HG03469 (cell line): ENCODE measurements at regions not wholly inside any gene's neighbourhood (a gene's known extent, or its start where the extent isn't known, plus 50 kb on each side); places are given as distances from the start of the nearest gene placed in this dataset.
"Not testable (repeated sequence)": the region's sequence is repeated elsewhere in the genome, so short reads cannot be mapped to it uniquely, and the experiment has no call there.

Source experiments
- ATAC-seq: cut with Tn5 transposase; IDR thresholded peaks from one replicate; pipeline ENCODE4 v1.9.1; 2021; ENCODE audit warnings: mild to moderate bottlenecking, moderate library complexity, moderate number of reproducible peaks; ENCODE audit not compliant: unreplicated experiment

DNA sequence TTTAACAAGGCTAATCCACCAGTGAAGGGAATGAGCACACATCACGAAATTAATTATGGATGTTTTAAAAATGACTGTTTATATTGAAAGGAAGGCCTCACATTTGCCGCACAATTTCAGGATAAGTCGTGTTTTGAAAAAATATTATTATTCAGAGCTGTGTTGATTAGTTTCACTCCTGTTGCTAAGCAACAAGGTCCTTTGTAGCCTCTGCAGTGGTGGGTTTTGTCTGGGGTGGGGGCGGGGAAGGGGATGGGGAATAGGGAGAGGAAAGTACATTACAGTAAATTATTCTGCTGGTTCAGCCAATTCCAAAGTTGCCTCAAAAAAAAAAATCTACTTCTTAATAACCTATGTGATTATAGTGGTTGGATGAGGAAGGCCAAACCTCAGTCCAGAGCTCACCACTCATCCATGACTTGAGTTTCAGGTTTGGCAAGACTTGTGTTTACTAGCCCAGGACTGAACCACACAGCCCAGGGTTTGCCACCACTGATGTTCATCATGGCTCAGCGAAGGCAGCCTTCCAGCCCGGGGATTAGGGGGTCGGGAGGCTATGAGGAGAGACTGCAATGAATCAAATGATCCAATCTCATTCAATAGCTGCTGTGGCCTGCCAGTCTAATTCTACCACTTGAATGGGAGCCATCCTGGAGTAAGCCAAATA lies 162.5 kb upstream of the ATP6AP2 start:
- ATAC-seq = no peak

DNA sequence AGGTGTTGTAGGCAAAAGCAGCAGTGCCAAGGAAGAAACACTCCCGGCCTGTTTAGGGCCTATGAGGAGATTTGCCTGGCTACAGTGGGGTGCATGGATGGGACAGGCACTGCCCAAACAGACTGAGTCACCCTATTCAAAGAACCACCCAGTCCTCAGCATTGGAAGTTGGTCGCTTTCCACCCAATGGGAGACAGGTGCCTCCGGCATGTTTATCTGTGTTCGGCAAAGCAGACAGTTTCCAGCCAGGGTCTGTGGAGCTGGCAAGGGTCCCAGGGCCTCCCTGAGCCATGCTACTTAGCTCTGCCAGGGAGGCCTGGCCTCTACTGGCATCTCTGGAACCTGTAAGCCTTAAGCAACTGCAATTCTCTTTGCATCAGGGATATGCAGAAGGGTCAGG lies 165.1 kb upstream of the ATP6AP2 start:
- no peak for ATAC-seq

- no peak for ATAC-seq
Observed at GRCh38 chrX:40414335-40414734, 166.4 kb upstream of the ATP6AP2 start.

GRCh38 chrX:40411340-40412111 lies 169.2 kb upstream of the ATP6AP2 start:
- ATAC-seq = no peak

GRCh38 chrX:40410859-40411258 lies 169.9 kb upstream of the ATP6AP2 start:
- ATAC-seq = no peak

DNA sequence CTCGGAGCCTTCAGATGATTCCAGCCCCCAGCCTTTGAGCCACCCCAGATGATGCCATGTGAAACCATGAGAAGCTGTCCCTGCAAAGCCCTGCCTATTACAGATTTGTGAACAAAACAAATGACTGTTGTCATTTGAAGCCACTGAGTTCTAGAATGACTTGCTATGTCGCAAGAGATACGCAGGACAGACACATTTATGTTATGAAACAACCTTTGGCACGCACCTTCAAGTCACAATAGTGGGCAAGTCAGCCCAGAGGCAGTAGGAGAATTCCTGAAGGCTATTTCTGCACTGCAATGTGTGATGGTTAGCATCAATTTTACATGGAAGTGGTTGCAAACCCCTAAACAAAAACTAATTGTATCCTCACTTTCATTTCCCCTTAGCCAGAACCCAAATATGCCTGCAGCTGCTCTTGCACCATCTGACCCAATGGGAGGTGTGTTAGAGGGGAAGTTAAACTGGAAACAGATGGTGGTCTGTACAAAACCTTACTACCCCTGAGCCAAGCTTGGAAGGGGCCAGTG lies 174.4 kb upstream of the ATP6AP2 start:
- ATAC-seq = no peak

- ATAC-seq = no peak
Observed at GRCh38 chrX:40405399-40405798, 175.4 kb upstream of the ATP6AP2 start.

GRCh38 chrX:40403757-40404156 lies 177.0 kb upstream of the ATP6AP2 start:
- ATAC-seq = no peak

DNA sequence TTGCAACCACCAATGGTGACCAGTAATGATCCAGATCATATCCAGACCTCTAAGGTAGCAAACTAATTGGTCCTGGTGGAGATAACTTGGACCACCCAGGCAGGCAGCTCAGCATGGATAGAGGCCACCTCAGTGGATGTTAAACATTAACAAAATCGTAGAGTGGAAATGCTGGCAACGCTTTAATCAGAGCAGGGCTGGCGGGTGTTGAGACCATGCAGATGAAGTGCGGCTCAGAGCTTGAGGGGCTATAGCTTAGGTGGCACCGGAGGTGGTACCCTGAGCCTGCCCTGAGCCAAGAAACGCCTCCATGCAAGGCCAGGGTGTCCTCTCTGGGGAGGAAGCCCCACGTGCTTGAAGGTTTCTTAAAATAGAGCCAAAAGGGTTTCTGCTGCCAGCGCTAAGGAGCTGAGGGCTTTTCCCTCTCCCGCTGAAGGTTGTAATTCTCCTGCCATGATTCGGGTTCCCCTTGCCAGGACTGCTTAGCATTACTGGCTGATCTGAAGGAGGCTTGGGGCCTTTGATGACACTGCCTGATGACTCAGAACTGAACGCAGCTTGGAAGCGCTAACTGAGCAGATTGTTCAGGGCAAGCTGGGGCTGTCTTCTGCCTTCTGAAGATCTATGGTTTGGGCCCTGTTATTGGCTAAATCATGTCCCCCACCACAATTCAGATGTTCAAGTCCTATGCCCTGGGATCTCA lies 177.8 kb upstream of the ATP6AP2 start:
- no peak for ATAC-seq

DNA sequence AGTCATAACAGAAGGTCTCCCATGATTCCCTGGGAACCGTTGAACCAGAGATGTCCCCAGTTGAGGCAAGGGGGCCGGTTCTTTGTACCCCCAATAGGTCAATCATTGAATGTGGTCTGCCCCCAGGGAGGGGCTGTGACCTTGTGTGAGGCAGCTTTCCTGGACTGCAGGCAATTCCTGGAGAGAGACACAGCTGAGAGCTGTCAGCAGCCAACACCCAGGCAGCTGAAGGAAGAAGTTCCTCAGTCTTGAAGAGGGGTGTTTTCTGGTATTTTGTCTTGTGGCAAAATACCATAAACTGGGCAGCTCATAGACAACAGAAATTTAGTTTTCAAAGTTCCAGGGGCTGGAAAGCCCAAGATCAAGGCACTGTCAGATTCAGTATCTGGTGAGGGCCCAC lies 185.7 kb upstream of the ATP6AP2 start:
- ATAC-seq = no peak

GRCh38 chrX:40394302-40394701 lies 186.5 kb upstream of the ATP6AP2 start:
- no peak for ATAC-seq

GRCh38 chrX:40392599-40392998 lies 188.2 kb upstream of the ATP6AP2 start:
- ATAC-seq = no peak

- no peak for ATAC-seq
Observed at GRCh38 chrX:40391662-40392061, 189.1 kb upstream of the ATP6AP2 start.

- no peak for ATAC-seq
Observed at GRCh38 chrX:40389555-40389954, 191.2 kb upstream of the ATP6AP2 start.

DNA sequence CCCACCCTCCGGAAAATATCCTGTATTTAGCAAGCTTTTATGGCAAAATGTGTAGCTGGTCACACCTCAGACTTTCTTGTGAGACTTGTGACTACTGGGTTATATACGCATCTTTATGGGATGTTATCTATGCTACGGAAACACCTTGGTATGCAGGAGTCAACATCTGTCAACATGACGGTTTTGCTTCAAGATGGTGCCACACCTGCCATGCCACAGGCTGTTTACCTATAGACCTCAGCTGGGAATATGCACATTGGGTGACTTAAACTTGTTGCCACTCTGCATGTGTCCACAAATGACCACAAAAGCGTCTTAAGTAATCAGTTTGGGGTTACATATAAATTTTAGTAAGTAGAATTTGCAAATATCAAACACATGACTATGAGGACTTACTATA lies 192.3 kb upstream of the ATP6AP2 start:
- ATAC-seq = no peak

DNA sequence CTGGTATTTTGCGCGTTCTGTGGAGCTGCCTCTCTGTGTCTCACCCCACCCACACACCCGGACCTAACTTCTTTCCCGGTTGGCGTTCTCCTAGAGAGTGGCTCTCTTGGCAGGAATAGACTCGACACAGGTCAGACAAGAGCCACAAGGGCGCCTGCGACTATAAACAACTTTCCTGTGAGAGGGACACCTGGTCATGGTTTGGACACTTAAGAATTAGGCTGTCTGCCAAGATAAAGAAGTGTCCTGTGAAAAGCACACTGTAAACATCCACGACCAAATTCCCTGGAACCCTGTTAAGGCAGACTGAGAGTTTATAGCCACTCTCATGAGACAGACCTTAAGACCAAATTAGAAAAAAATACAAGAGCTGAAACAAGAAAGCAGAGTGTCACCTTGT lies 192.9 kb upstream of the ATP6AP2 start:
- ATAC-seq = not testable (repeated sequence)

- not testable (repeated sequence) for ATAC-seq
Observed at GRCh38 chrX:40387311-40387710, 193.5 kb upstream of the ATP6AP2 start.

GRCh38 chrX:40385682-40386081 lies 195.1 kb upstream of the ATP6AP2 start:
- no peak for ATAC-seq

- no peak for ATAC-seq
Observed at GRCh38 chrX:40385256-40385655, 195.5 kb upstream of the ATP6AP2 start.

DNA sequence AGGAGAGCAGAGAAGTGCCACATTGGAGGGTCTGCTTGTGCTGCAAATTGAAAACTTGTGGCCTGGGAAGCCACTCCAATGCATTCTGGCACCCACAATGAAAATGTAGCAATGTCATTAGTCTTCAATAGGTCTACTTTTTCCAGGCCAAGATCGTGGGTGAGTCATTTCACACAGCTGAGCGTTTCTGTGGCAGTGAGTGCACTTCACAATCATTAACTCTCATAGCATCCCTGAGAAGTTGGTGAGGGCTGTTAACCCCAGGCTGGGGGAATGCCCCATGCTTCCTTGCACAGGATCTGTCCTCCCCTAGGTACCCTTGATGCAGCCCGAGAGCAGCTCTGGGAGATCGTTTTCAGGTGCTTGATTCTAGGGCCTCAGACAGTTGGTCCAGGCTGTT lies 196.8 kb upstream of the ATP6AP2 start:
- no peak for ATAC-seq

DNA sequence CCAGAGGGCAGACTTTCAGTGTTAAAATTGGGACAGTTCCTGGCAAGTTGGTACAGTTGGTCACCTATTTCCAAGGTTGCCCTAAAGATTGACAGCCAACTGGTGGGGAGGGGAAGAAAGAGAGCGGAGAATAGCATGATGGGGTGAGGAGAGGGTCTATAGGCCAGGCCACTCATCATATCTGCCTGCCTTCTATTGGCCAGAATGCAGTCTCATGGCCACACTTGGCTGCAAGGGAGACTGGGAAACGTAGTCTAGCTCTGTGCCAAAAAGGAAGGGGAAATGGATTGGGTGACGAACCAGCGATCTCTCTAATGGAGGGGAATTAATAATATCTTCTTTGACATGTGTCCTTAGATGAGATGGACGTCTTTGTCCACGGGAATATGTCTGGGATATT lies 197.4 kb upstream of the ATP6AP2 start:
- no peak for ATAC-seq
